VCaP (cell line): ENCODE measurements at regions not wholly inside any gene's neighbourhood (a gene's known extent, or its start where the extent isn't known, plus 50 kb on each side); places are given as distances from the start of the nearest gene placed in this dataset.

ENCODE experiments used
- H3K27ac ChIP-seq: fragments of 450-650 bp; 2 replicates; pipeline ENCODE4 v1.5.1; 2017
- TF ChIP-seq, protein P1 (sequence below): fragments of 450-650 bp; conservative IDR thresholded peaks from 2 replicates; pipeline ENCODE4 v1.5.1; 2017; ENCODE audit warnings: mild to moderate bottlenecking, moderate library complexity

GRCh38 chr1:243996223-243996622 lies 54.9 kb upstream of the ZBTB18 start:
- no peak overlapping the region for H3K27ac ChIP-seq
- TF ChIP-seq, protein P1, sequence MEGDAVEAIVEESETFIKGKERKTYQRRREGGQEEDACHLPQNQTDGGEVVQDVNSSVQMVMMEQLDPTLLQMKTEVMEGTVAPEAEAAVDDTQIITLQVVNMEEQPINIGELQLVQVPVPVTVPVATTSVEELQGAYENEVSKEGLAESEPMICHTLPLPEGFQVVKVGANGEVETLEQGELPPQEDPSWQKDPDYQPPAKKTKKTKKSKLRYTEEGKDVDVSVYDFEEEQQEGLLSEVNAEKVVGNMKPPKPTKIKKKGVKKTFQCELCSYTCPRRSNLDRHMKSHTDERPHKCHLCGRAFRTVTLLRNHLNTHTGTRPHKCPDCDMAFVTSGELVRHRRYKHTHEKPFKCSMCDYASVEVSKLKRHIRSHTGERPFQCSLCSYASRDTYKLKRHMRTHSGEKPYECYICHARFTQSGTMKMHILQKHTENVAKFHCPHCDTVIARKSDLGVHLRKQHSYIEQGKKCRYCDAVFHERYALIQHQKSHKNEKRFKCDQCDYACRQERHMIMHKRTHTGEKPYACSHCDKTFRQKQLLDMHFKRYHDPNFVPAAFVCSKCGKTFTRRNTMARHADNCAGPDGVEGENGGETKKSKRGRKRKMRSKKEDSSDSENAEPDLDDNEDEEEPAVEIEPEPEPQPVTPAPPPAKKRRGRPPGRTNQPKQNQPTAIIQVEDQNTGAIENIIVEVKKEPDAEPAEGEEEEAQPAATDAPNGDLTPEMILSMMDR, result no peak

- no peak overlapping the region for H3K27ac ChIP-seq
- TF ChIP-seq, protein P1, result no peak
Measured at GRCh38 chr1:243991650-243992049, 59.4 kb upstream of the ZBTB18 start.

DNA sequence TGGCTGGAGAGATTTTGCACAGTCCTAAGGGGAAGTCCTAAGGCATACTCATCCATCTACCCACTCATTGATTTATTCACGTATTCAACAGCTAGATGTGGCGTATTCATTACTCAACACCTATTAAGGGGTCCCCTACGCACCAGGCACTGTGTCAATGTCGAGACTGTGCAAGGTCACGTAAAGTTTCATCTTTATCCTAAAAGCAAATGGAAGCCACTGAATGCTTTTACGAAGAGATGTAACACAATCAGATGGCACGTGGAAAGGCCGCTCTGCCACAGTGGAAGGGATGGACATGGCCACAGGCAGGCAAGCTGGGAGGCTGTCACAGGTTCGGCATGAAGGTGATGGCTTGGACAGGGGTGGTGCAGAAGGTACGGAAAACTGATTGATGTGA lies 66.3 kb upstream of the ZBTB18 start:
- TF ChIP-seq, protein P1, result no peak
- H3K27ac ChIP-seq, result no peak overlapping the region

DNA sequence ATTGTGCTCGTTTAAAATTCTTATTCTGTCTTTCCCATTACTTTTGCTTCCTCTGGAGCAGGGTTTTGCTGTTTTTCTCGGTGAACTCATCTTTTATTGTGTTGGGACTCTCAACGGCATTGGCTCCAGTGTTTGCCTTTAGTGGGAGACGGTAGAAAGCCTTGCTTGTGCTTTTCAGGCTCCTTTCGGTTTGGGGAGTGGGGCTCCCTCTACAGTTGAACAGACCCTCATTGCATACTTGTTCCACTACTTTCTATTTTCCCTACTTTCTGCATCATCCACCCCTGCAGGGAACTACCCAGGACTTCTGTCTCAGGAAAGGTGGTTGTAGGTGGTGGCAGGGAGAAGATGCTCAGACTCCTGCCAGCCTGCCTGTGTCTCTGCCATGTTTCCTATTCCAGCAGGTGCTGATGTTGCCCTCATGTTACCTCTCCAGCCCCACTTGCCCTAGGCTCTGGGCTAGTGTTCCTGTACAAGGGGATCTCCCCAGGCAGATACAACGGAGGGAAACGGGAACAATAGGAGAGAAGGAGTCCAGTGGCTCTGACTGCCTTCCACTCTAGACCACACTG lies 68.5 kb upstream of the ZBTB18 start:
- no peak overlapping the region for H3K27ac ChIP-seq
- TF ChIP-seq, protein P1, result no peak

GRCh38 chr1:243980471-243980870 lies 70.6 kb upstream of the ZBTB18 start:
- no peak overlapping the region for H3K27ac ChIP-seq
- TF ChIP-seq, protein P1, result no peak

DNA sequence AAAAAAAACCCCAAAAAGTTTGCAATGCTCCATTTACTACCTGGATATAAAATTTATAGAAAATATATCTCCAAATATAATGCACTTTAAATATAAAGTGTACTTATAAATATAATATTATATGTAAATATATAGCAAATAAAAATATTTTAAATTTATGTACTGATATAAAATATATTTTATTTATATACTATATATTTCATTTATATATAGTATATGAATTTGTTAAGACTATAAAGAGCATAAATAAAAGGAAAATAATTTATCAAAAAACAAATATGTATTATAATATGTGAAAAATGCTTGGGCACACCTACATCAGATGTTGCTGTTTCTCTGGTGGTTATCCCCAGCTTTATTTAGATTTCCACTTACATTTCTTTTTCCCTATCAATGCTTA lies 71.0 kb upstream of the ZBTB18 start:
- TF ChIP-seq, protein P1, result no peak
- H3K27ac ChIP-seq, result no peak overlapping the region

- TF ChIP-seq, protein P1, result no peak
- H3K27ac ChIP-seq, result no peak overlapping the region
Measured at GRCh38 chr1:243979396-243979795, 71.7 kb upstream of the ZBTB18 start.
